PC-3 (cell line): ENCODE measurements at regions not wholly inside any gene's neighbourhood (a gene's known extent, or its start where the extent isn't known, plus 50 kb on each side); places are given as distances from the start of the nearest gene placed in this dataset.

ENCODE experiments used
- ATAC-seq: fragments of 200-7000 bp; cut with Tn5 transposase; 2 replicates; pipeline ENCODE4 v1.9.1; 2020; ENCODE audit warnings: mild to moderate bottlenecking, moderate library complexity
- BruUV-seq: library from RNA; stranded (reverse); fragments of 400-500 nt; replicated peaks from 2 replicates; lab custom pipeline; 2021; lab: Mats Ljungman, UMichigan
- CTCF ChIA-PET: fragments of 300-600 bp; sonication (Branson Sonifier 250); formaldehyde crosslinking; loops from one replicate; lab custom pipeline; 2022; ENCODE audit warnings: antibody characterized with exemption; lab: Charles Lee
- POLR2A ChIA-PET: fragments of 300-600 bp; sonication (Branson Sonifier 250); formaldehyde crosslinking; loops from one replicate; lab custom pipeline; 2022; ENCODE audit warnings: antibody characterized with exemption; ENCODE audit not compliant: unreplicated experiment; lab: Charles Lee
- DNase-seq: peaks from one replicate; pipeline ENCODE4 v3.0.0-alpha.2; 2015
- H2AFZ ChIP-seq: fragments of 300-600 bp; sonication (generic); 2 replicates; pipeline ENCODE4 v1.6.0; 2016; ENCODE audit warnings: antibody characterized with exemption, low read length
- H3F3A ChIP-seq: fragments of 300-600 bp; sonication (generic); one replicate; pipeline ENCODE4 v1.6.0; 2017; ENCODE audit warnings: antibody characterized with exemption, low read length, control low read depth, mild to moderate bottlenecking; ENCODE audit not compliant: unreplicated experiment
- H3K27ac ChIP-seq: fragments of 300-600 bp; sonication (generic); 2 replicates; pipeline ENCODE4 v1.5.1; 2016; ENCODE audit warnings: mild to moderate bottlenecking, low read length
- H3K27me3 ChIP-seq: fragments of 300-600 bp; sonication (generic); 2 replicates; pipeline ENCODE4 v1.6.1; 2016; ENCODE audit warnings: low read length, mixed read lengths
- H3K36me3 ChIP-seq: fragments of 300-600 bp; sonication (generic); 2 replicates; pipeline ENCODE4 v1.6.1; 2016; ENCODE audit warnings: low read depth, mixed run types, low read length, mixed read lengths
- H3K4me1 ChIP-seq: fragments of 300-600 bp; sonication (generic); 2 replicates; pipeline ENCODE4 v1.5.1; 2016; ENCODE audit warnings: low read length; ENCODE audit not compliant: insufficient read depth
- H3K4me2 ChIP-seq: fragments of 300-600 bp; sonication (generic); 2 replicates; pipeline ENCODE4 v1.6.0; 2016; ENCODE audit warnings: low read length
- H3K4me3 ChIP-seq: fragments of 300-600 bp; sonication (generic); 2 replicates; pipeline ENCODE4 v1.5.1; 2016; ENCODE audit warnings: mild to moderate bottlenecking, low read length, mixed read lengths
- H3K79me2 ChIP-seq: fragments of 300-600 bp; sonication (generic); 2 replicates; pipeline ENCODE4 v1.6.1; 2017; ENCODE audit warnings: low read length, mixed read lengths
- H3K9ac ChIP-seq: fragments of 300-600 bp; sonication (generic); 2 replicates; pipeline ENCODE4 v1.6.0; 2016; ENCODE audit warnings: mild to moderate bottlenecking, low read length
- H3K9me2 ChIP-seq: fragments of 300-600 bp; sonication (generic); replicated peaks from 2 replicates; pipeline ENCODE4 v1.6.1; 2016; ENCODE audit warnings: mixed run types, low read length, mixed read lengths
- H3K9me3 ChIP-seq: fragments of 300-600 bp; sonication (generic); 2 replicates; pipeline ENCODE4 v1.6.1; 2016; ENCODE audit warnings: low read length, mixed read lengths
- H4K20me1 ChIP-seq: fragments of 300-600 bp; sonication (generic); 2 replicates; pipeline ENCODE4 v1.6.1; 2016; ENCODE audit warnings: low read length, mixed read lengths
- EZH2 ChIP-seq: fragments of 300-600 bp; sonication (generic); IDR thresholded peaks from one replicate; pipeline ENCODE4 v1.6.1; 2017; ENCODE audit warnings: antibody characterized with exemption, mild to moderate bottlenecking, low read length; ENCODE audit not compliant: unreplicated experiment
- EZH2phosphoT487 ChIP-seq: fragments of 300-600 bp; sonication (generic); IDR thresholded peaks from 2 replicates; pipeline ENCODE4 v1.6.1; 2018; ENCODE audit warnings: mild to moderate bottlenecking, antibody characterized with exemption, low read length, borderline replicate concordance
- intact Hi-C: fragments of 100-400 bp; cut with micrococcal nuclease; formaldehyde crosslinking; loops from 2 replicates; pipeline ENCODE4 v1.9.0; 2023
- TF ChIP-seq, protein P1 (sequence below): fragments of 300-600 bp; sonication (generic); conservative IDR thresholded peaks from 2 replicates; pipeline ENCODE4 v1.5.1; 2017; ENCODE audit warnings: antibody characterized with exemption, low read depth, mild to moderate bottlenecking, low read length

DNA sequence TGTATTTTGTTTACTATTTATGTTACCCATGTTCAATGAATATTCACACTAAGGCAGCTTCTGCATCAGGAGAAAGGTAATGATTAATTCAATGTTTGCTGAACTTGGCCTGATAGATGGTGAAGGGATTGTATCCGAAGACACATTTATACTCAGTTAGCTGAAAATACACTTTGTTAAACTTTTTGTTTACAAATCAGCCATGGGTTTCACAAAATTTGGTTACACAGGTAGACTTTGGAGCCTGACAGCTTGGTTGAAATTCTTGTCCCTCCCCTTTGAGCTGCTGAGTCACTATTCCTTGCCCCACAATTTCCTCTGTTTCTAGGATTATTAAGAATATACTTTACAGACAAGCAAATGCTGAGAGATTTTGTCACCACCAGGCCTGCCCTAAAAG lies 162.6 kb downstream of the PPP1R3A start:
- Histone ChIP-seq H3K9me3 (no peaks in the 10 kb centered on the region), H3K4me1 (no peaks in the 10 kb centered on the region), H3K27ac (no peak overlapping the region), H4K20me1 (no peaks in the 10 kb centered on the region), H3K79me2 (no peaks in the 10 kb centered on the region), H3K4me2 (no peak overlapping the region), H2AFZ (no peak overlapping the region), H3K9me2 (no peaks in the 10 kb centered on the region), H3K9ac (no peak overlapping the region), H3F3A (no peaks in the 10 kb centered on the region), H3K36me3 (no peaks in the 10 kb centered on the region), H3K4me3 (no peak overlapping the region), H3K27me3 (no peaks in the 10 kb centered on the region)
- BruUV-seq: no TSS peak
- ChIA-PET CTCF (no interaction called here), POLR2A (no interaction called here)
- no peak for DNase-seq
- intact Hi-C loops: no loop called here
- TF ChIP-seq EZH2phosphoT487 (no peak), EZH2 (no peak)
- TF ChIP-seq, protein P1, sequence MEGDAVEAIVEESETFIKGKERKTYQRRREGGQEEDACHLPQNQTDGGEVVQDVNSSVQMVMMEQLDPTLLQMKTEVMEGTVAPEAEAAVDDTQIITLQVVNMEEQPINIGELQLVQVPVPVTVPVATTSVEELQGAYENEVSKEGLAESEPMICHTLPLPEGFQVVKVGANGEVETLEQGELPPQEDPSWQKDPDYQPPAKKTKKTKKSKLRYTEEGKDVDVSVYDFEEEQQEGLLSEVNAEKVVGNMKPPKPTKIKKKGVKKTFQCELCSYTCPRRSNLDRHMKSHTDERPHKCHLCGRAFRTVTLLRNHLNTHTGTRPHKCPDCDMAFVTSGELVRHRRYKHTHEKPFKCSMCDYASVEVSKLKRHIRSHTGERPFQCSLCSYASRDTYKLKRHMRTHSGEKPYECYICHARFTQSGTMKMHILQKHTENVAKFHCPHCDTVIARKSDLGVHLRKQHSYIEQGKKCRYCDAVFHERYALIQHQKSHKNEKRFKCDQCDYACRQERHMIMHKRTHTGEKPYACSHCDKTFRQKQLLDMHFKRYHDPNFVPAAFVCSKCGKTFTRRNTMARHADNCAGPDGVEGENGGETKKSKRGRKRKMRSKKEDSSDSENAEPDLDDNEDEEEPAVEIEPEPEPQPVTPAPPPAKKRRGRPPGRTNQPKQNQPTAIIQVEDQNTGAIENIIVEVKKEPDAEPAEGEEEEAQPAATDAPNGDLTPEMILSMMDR: no peak
- ATAC-seq: no peak

DNA sequence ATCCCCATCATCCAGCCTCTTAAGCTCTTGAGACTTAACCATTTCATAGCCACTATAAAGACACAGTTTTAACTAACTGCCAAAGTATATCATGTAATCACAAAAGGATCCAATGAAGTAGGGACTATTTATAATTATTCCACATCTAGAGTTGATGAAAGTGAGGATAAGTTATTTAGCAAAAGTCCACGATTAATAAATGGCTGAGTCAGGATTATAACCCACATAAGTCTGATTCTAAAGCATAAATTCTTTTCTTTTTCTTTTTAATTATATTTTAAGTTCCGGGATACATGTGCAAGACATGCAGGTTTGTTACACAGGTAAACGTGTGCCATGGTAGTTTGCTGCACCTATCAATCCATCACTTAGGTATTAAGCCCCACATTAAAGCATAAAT lies 166.1 kb downstream of the PPP1R3A start:
- no peaks in the 10 kb centered on the region for H3K79me2 ChIP-seq
- no peaks in the 10 kb centered on the region for H3K27me3 ChIP-seq
- TF ChIP-seq EZH2: no peak
- TF ChIP-seq, protein P1: no peak
- no peak for TF ChIP-seq EZH2phosphoT487
- H3K9me3 ChIP-seq: no peaks in the 10 kb centered on the region
- ChIA-PET CTCF (no interaction called here), POLR2A (no interaction called here)
- no peaks in the 10 kb centered on the region for H4K20me1 ChIP-seq
- BruUV-seq: no TSS peak
- H3K9ac ChIP-seq: no peak overlapping the region
- no peak for DNase-seq
- no peaks in the 10 kb centered on the region for H3K9me2 ChIP-seq
- no peaks in the 10 kb centered on the region for H3K36me3 ChIP-seq
- no peaks in the 10 kb centered on the region for H3K4me1 ChIP-seq
- intact Hi-C loops: no loop called here
- H3K4me2 ChIP-seq: no peak overlapping the region
- no peak overlapping the region for H2AFZ ChIP-seq
- no peaks in the 10 kb centered on the region for H3F3A ChIP-seq
- no peak for ATAC-seq
- H3K4me3 ChIP-seq: no peak overlapping the region
- no peak overlapping the region for H3K27ac ChIP-seq

DNA sequence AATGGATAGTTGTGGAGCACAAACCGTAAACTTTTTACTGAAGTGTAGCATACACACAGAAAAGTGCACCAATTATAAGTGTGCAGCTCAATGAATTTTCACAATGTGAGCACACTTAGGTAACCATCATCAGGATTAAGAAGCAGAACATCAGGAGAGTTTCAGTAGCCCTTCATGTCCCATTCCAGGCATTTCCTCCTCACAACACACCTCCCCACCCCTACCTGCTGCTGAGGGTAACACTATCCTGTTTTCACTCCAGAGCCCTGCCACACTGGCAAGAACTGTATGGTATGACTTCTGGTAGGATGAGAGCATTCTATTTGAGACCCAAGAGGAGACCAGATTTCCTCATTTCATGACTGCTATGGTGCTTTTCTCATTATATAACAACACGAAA lies 166.5 kb downstream of the PPP1R3A start:
- Histone ChIP-seq H2AFZ (no peak overlapping the region), H3K4me1 (no peaks in the 10 kb centered on the region), H3K9ac (no peak overlapping the region), H3F3A (no peaks in the 10 kb centered on the region), H3K79me2 (no peaks in the 10 kb centered on the region), H3K4me3 (no peak overlapping the region), H3K27ac (no peak overlapping the region), H3K9me2 (no peaks in the 10 kb centered on the region), H3K36me3 (no peaks in the 10 kb centered on the region), H3K4me2 (no peak overlapping the region), H4K20me1 (no peaks in the 10 kb centered on the region), H3K27me3 (no peaks in the 10 kb centered on the region), H3K9me3 (no peaks in the 10 kb centered on the region)
- DNase-seq: no peak
- no TSS peak for BruUV-seq
- ChIA-PET CTCF (no interaction called here), POLR2A (no interaction called here)
- intact Hi-C loops: no loop called here
- ATAC-seq: no peak
- TF ChIP-seq EZH2 (no peak), EZH2phosphoT487 (no peak)
- TF ChIP-seq, protein P1: no peak
